ENCODE measurements at regions not wholly inside any gene's neighbourhood (a gene's known extent, or its start where the extent isn't known, plus 50 kb on each side); places are given as distances from the start of the nearest gene placed in this dataset.

DNA sequence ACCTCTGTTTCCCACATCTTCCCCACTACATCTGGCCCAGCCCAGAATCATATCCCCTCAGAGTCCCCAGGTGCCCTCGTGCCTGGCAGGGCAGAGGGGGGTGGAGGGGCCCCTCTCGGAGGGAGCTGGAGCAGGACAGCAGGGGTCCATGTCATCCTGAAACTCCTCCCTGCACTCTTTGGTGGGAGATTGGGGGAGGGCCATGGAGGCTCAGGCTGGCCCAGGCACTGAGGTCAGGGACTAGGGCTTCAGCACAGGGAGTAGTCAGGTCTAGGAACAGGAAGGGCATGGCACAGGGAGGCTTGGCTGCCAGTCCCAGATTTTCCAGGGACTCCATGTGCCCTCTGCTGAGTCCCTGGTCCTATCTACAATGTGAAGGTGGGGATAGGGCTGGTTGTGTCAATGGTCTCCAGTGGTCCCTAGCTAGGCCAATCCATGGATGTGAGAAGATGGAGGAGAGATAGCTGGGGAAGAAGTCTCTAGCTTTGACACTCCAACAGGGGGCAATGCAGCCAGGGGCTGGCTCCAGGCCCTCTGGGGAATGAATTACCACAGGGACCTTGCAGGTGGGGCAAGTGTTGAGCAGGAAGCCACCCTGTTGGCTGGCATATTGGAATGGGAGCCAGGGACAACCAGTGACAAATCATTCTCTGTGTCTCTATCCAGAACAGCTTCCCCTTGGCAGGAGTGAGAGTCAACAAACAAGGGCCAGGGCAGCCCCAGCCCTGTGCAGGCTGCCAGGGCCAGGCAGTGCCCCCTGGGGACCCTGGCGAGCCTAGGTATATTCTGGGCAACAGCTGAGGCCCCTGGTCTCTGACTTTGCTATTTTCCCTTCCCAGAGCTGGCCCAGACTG is 154.4 kb downstream of the EFNB1 start:
- H2AFZ ChIP-seq (ENCODE audit: low read depth, low read length): no peak overlapping the region
- TF ChIP-seq JUN (IDR thresholded peaks at IDR 0.05; ENCODE audit: borderline replicate concordance, insufficient read depth, insufficient read length, low read depth) (no peak), GATA2 (IDR thresholded peaks at IDR 0.05; ENCODE audit: insufficient read depth, insufficient read length, low read depth, low read length) (no peak)
- H3K79me2 ChIP-seq (ENCODE audit: control insufficient read depth, insufficient read depth, low read length): no peaks in the 10 kb centered on the region
- H3K27ac ChIP-seq (ENCODE audit: insufficient read depth, low read depth, low read length): no peak overlapping the region
- H3K36me3 ChIP-seq (ENCODE audit: control insufficient read depth in 2 of 2, extremely low read depth in 1 of 2, insufficient read depth in 2 of 2, low read length in 2 of 2): no peaks in the 10 kb centered on the region
- POLR2A ChIA-PET: no interaction called here
- no peak for DNase-seq (ENCODE audit: low read depth, low spot score)
- intact Hi-C loops (cut with micrococcal nuclease) (no loop called here), dilution Hi-C loops (cut with MboI; ENCODE audit: extremely low pct_ligation_motif_present, low sequenced_read_pairs) (no loop called here)
- H3K4me1 ChIP-seq (ENCODE audit: control insufficient read depth, extremely low read depth, insufficient read depth, low read length): no peaks in the 10 kb centered on the region
- H3K4me2 ChIP-seq (ENCODE audit: insufficient read depth, low read length): no peak overlapping the region
- BruUV-seq (replicated peaks): no TSS peak
- H3K9ac ChIP-seq (replicated peaks; ENCODE audit: extremely low read depth, insufficient read depth, low read length): no peak overlapping the region
- H3K9me1 ChIP-seq (replicated peaks; ENCODE audit: control insufficient read depth, extremely low read depth, insufficient read depth, low read length): no peaks in the 10 kb centered on the region
- CTCF ChIA-PET: no interaction called here
- no peaks in the 10 kb centered on the region for H3K9me3 ChIP-seq (replicated peaks; ENCODE audit: control insufficient read depth, insufficient read depth, low read length)
- no peaks in the 10 kb centered on the region for H4K20me1 ChIP-seq (replicated peaks; ENCODE audit: control insufficient read depth, extremely low read depth, insufficient read depth, low read length)
- H3K4me3 ChIP-seq (replicated peaks in 1 of 3; ENCODE audit: insufficient read depth in 1 of 3, low read depth in 1 of 3, low read length in 3 of 3): no peak overlapping the region
- H3K27me3 ChIP-seq (ENCODE audit: control insufficient read depth in 2 of 2, insufficient read depth in 2 of 2, low read length in 2 of 2): peaks cover 0 to 2% of the 10 kb centered on the region in 2 experiments
- no peak for FAIRE-seq

DNA sequence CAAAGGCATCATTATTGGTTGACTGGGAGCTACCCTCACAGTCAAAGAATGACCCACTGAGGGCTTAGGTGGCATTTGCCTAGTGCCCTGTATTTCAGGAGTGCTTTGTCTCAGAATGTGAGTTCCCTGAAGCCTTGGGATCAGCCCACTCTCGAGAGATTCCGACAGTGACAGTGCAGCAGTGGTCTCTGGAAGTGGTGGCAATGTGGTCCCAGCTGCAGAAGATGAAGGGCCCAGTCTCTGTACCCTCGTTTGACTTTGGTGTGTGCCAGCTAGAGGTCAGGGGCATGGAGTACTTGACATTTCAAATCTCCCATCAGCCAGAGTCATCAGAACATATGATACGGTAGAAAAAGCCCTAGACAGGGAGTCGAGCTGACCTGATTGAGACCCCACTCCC is 153.7 kb downstream of the EFNB1 start:
- no peak overlapping the region for H3K4me3 ChIP-seq (replicated peaks in 1 of 3; ENCODE audit: insufficient read depth in 1 of 3, low read depth in 1 of 3, low read length in 3 of 3)
- no peak overlapping the region for H3K4me2 ChIP-seq (ENCODE audit: insufficient read depth, low read length)
- CTCF ChIA-PET: interaction anchor here (2.6 kb wide), 1 partner anchor 154 kb away, joined by 7 read pairs; the partner anchor contains the start of gene EFNB1
- TF ChIP-seq, protein P1, sequence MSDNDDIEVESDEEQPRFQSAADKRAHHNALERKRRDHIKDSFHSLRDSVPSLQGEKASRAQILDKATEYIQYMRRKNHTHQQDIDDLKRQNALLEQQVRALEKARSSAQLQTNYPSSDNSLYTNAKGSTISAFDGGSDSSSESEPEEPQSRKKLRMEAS (IDR thresholded peaks at IDR 0.05; ENCODE audit: insufficient read depth, insufficient read length): no peak
- H3K9ac ChIP-seq (replicated peaks; ENCODE audit: extremely low read depth, insufficient read depth, low read length): no peak overlapping the region
- no peaks in the 10 kb centered on the region for H3K36me3 ChIP-seq (ENCODE audit: control insufficient read depth in 2 of 2, extremely low read depth in 1 of 2, insufficient read depth in 2 of 2, low read length in 2 of 2)
- no peaks in the 10 kb centered on the region for H3K79me2 ChIP-seq (ENCODE audit: control insufficient read depth, insufficient read depth, low read length)
- POLR2A ChIA-PET: no interaction called here
- dilution Hi-C loops (cut with MboI; ENCODE audit: extremely low pct_ligation_motif_present, low sequenced_read_pairs): no loop called here
- H3K27ac ChIP-seq (ENCODE audit: insufficient read depth, low read depth, low read length): no peak overlapping the region
- FAIRE-seq (no peak), DNase-seq (ENCODE audit: low read depth, low spot score) (no peak)
- BruUV-seq (replicated peaks): no TSS peak
- peaks cover 2 to 5% of the 10 kb centered on the region in 2 experiments for H3K27me3 ChIP-seq (ENCODE audit: control insufficient read depth in 2 of 2, insufficient read depth in 2 of 2, low read length in 2 of 2)
- no peak overlapping the region for H2AFZ ChIP-seq (ENCODE audit: low read depth, low read length)
- H4K20me1 ChIP-seq (replicated peaks; ENCODE audit: control insufficient read depth, extremely low read depth, insufficient read depth, low read length): no peaks in the 10 kb centered on the region
- intact Hi-C loops (cut with micrococcal nuclease): no loop called here
- H3K9me3 ChIP-seq (replicated peaks; ENCODE audit: control insufficient read depth, insufficient read depth, low read length): no peaks in the 10 kb centered on the region
- H3K9me1 ChIP-seq (replicated peaks; ENCODE audit: control insufficient read depth, extremely low read depth, insufficient read depth, low read length): no peaks in the 10 kb centered on the region
- H3K4me1 ChIP-seq (ENCODE audit: control insufficient read depth, extremely low read depth, insufficient read depth, low read length): no peaks in the 10 kb centered on the region

All from endothelial cell of umbilical vein (primary cell).